ENCODE measurements at regions not wholly inside any gene's neighbourhood (a gene's known extent, or its start where the extent isn't known, plus 50 kb on each side); places are given as distances from the start of the nearest gene placed in this dataset.

DNA sequence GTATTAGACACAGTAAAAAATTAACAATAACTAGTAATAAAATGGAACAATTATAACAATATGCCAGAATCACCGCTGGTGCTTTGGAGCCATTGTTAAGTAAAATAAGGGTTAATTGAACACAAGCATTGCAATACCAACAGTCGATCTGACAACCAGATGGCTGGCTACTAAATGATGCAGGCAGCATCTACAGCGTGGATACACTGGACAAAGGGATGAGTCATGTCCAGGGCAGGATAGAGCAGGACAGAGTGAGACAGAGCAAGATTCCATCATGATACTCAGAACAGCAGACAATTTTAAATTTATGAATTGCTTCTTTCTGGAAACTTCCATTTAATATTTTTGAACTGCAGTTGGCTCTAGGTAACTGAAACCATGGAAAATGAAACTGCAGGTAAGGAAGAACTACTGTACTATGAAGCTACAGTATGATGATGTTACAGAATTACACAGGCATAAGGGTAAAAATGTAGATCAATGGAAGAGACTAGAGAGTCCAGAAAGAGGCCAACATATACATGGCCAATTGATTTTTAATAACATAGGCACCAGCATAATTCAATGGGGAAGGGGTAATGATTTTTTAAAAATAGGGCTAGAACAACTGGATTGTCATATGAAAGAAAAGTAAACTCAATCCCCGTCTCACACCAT, 168.7 kb downstream of the RRAGC start:
- TF ChIP-seq, protein P1, sequence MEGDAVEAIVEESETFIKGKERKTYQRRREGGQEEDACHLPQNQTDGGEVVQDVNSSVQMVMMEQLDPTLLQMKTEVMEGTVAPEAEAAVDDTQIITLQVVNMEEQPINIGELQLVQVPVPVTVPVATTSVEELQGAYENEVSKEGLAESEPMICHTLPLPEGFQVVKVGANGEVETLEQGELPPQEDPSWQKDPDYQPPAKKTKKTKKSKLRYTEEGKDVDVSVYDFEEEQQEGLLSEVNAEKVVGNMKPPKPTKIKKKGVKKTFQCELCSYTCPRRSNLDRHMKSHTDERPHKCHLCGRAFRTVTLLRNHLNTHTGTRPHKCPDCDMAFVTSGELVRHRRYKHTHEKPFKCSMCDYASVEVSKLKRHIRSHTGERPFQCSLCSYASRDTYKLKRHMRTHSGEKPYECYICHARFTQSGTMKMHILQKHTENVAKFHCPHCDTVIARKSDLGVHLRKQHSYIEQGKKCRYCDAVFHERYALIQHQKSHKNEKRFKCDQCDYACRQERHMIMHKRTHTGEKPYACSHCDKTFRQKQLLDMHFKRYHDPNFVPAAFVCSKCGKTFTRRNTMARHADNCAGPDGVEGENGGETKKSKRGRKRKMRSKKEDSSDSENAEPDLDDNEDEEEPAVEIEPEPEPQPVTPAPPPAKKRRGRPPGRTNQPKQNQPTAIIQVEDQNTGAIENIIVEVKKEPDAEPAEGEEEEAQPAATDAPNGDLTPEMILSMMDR (conservative IDR thresholded peaks at IDR 0.05; ENCODE audit: low read depth, low read length) = no peak
- no peak overlapping the region for H3K4me3 ChIP-seq (ENCODE audit: low read depth, low read length)
- no peak for DNase-seq (ENCODE audit: low read depth)

- DNase-seq (ENCODE audit: low read depth) = no peak
- H3K4me3 ChIP-seq (ENCODE audit: low read depth, low read length) = no peak overlapping the region
- TF ChIP-seq, protein P1 (conservative IDR thresholded peaks at IDR 0.05; ENCODE audit: low read depth, low read length) = no peak
Observed at GRCh38 chr1:38686927-38687255, 172.7 kb downstream of the RRAGC start.

- no peak overlapping the region for H3K4me3 ChIP-seq (ENCODE audit: low read depth, low read length)
- DNase-seq (ENCODE audit: low read depth) = no peak
- TF ChIP-seq, protein P1 (conservative IDR thresholded peaks at IDR 0.05; ENCODE audit: low read depth, low read length) = no peak
Observed at GRCh38 chr1:38686167-38686926, 173.2 kb downstream of the RRAGC start.

GRCh38 chr1:38685388-38685787, 174.2 kb downstream of the RRAGC start:
- TF ChIP-seq, protein P1 (conservative IDR thresholded peaks at IDR 0.05; ENCODE audit: low read depth, low read length) = no peak
- no peak for DNase-seq (ENCODE audit: low read depth)
- H3K4me3 ChIP-seq (ENCODE audit: low read depth, low read length) = no peak overlapping the region

GRCh38 chr1:38680801-38681510, 178.6 kb downstream of the RRAGC start:
- TF ChIP-seq, protein P1 (conservative IDR thresholded peaks at IDR 0.05; ENCODE audit: low read depth, low read length) = no peak
- no peak for DNase-seq (ENCODE audit: low read depth)
- no peak overlapping the region for H3K4me3 ChIP-seq (ENCODE audit: low read depth, low read length)

DNA sequence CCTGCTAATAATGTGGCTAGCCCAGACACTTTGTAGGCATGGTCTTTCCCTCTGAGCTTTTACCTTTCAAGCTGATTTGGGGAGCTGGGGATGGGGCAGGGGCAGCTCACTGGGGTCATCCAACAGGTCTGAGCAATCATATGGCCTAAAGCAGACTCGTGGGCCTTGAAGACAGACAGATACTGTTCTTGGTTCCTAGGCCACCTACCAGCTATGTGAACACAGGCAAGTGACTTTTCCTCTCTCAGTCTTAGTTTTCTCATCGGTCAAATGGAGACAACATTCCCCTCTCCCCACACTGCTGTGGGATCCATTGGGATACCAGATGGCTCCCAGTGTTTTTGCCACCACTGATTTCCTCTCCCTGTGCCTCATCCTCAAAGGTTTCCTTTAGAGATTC, 181.8 kb downstream of the RRAGC start:
- TF ChIP-seq, protein P1 (conservative IDR thresholded peaks at IDR 0.05; ENCODE audit: low read depth, low read length) = no peak
- DNase-seq (ENCODE audit: low read depth) = no peak
- H3K4me3 ChIP-seq (ENCODE audit: low read depth, low read length) = no peak overlapping the region
